ENCODE measurements at regions not wholly inside any gene's neighbourhood (a gene's known extent, or its start where the extent isn't known, plus 50 kb on each side); places are given as distances from the start of the nearest gene placed in this dataset.

- in situ Hi-C loops (cut with HindIII; ENCODE audit: low sequenced_read_pairs): no loop called here
- no peak for DNase-seq (ENCODE audit: low spot score)
These were observed 137.1 kb upstream of the NEBL start for GRCh38 chr10:21034241-21034640.

GRCh38 chr10:21032587-21033319 lies 135.6 kb upstream of the NEBL start:
- in situ Hi-C loops (cut with HindIII; ENCODE audit: low sequenced_read_pairs): no loop called here

GRCh38 chr10:21031232-21031795 lies 134.2 kb upstream of the NEBL start:
- DNase-seq (ENCODE audit: low spot score): peak; percentile 62
- in situ Hi-C loops (cut with HindIII; ENCODE audit: low sequenced_read_pairs): no loop called here

More at GRCh38 chr10:21032587-21033319, 135.6 kb upstream of the NEBL start:
- DNase-seq (ENCODE audit: low spot score): no peak

- in situ Hi-C loops (cut with HindIII; ENCODE audit: low sequenced_read_pairs): no loop called here
- no peak for DNase-seq (ENCODE audit: low spot score)
These were observed 133.0 kb upstream of the NEBL start for GRCh38 chr10:21030091-21030490.

GRCh38 chr10:21022821-21023220 lies 125.7 kb upstream of the NEBL start:
- in situ Hi-C loops (cut with HindIII; ENCODE audit: low sequenced_read_pairs): no loop called here
- no peak for DNase-seq (ENCODE audit: low spot score)

- DNase-seq (ENCODE audit: low spot score): no peak
- in situ Hi-C loops (cut with HindIII; ENCODE audit: low sequenced_read_pairs): no loop called here
These were observed 124.9 kb upstream of the NEBL start for GRCh38 chr10:21021843-21022594.

GRCh38 chr10:21021231-21021630 lies 124.1 kb upstream of the NEBL start:
- no peak for DNase-seq (ENCODE audit: low spot score)
- in situ Hi-C loops (cut with HindIII; ENCODE audit: low sequenced_read_pairs): no loop called here

GRCh38 chr10:21020545-21020944 lies 123.4 kb upstream of the NEBL start:
- DNase-seq (ENCODE audit: low spot score): no peak
- in situ Hi-C loops (cut with HindIII; ENCODE audit: low sequenced_read_pairs): no loop called here

- in situ Hi-C loops (cut with HindIII; ENCODE audit: low sequenced_read_pairs): no loop called here
- DNase-seq (ENCODE audit: low spot score): no peak
These were observed 122.3 kb upstream of the NEBL start for GRCh38 chr10:21019436-21019835.

GRCh38 chr10:21015851-21016250 lies 118.7 kb upstream of the NEBL start:
- no peak for DNase-seq (ENCODE audit: low spot score)
- in situ Hi-C loops (cut with HindIII; ENCODE audit: low sequenced_read_pairs): no loop called here

- no peak for DNase-seq (ENCODE audit: low spot score)
- in situ Hi-C loops (cut with HindIII; ENCODE audit: low sequenced_read_pairs): no loop called here
These were observed 117.0 kb upstream of the NEBL start for GRCh38 chr10:21014141-21014540.

- in situ Hi-C loops (cut with HindIII; ENCODE audit: low sequenced_read_pairs): no loop called here
- no peak for DNase-seq (ENCODE audit: low spot score)
These were observed 114.4 kb upstream of the NEBL start for GRCh38 chr10:21011433-21012018.

- DNase-seq (ENCODE audit: low spot score): no peak
- in situ Hi-C loops (cut with HindIII; ENCODE audit: low sequenced_read_pairs): no loop called here
These were observed 113.5 kb upstream of the NEBL start for GRCh38 chr10:21010615-21011014.

GRCh38 chr10:21003240-21003822 lies 106.2 kb upstream of the NEBL start:
- DNase-seq (ENCODE audit: low spot score): no peak
- in situ Hi-C loops (cut with HindIII; ENCODE audit: low sequenced_read_pairs): loop anchor here (10.0 kb wide), 1 partner anchor 51 kb away; no protein-coding TSS in a partner anchor

GRCh38 chr10:21002091-21002878 lies 105.2 kb upstream of the NEBL start:
- in situ Hi-C loops (cut with HindIII; ENCODE audit: low sequenced_read_pairs): loop anchor here (10.0 kb wide), 1 partner anchor 53 kb away; no protein-coding TSS in a partner anchor
- DNase-seq (ENCODE audit: low spot score): peak; percentile 34

GRCh38 chr10:20999699-21000098 lies 102.6 kb upstream of the NEBL start:
- in situ Hi-C loops (cut with HindIII; ENCODE audit: low sequenced_read_pairs): loop anchor here (10.0 kb wide), 1 partner anchor 55 kb away; no protein-coding TSS in a partner anchor
- DNase-seq (ENCODE audit: low spot score): no peak

- DNase-seq (ENCODE audit: low spot score): no peak
- in situ Hi-C loops (cut with HindIII; ENCODE audit: low sequenced_read_pairs): no loop called here
These were observed 100.9 kb upstream of the NEBL start for GRCh38 chr10:20998036-20998435.

- in situ Hi-C loops (cut with HindIII; ENCODE audit: low sequenced_read_pairs): no loop called here
- DNase-seq (ENCODE audit: low spot score): peak; percentile 66
These were observed 98.2 kb upstream of the NEBL start for GRCh38 chr10:20995123-20995987.
